ENCODE measurements at regions not wholly inside any gene's neighbourhood (a gene's known extent, or its start where the extent isn't known, plus 50 kb on each side); places are given as distances from the start of the nearest gene placed in this dataset.

DNA sequence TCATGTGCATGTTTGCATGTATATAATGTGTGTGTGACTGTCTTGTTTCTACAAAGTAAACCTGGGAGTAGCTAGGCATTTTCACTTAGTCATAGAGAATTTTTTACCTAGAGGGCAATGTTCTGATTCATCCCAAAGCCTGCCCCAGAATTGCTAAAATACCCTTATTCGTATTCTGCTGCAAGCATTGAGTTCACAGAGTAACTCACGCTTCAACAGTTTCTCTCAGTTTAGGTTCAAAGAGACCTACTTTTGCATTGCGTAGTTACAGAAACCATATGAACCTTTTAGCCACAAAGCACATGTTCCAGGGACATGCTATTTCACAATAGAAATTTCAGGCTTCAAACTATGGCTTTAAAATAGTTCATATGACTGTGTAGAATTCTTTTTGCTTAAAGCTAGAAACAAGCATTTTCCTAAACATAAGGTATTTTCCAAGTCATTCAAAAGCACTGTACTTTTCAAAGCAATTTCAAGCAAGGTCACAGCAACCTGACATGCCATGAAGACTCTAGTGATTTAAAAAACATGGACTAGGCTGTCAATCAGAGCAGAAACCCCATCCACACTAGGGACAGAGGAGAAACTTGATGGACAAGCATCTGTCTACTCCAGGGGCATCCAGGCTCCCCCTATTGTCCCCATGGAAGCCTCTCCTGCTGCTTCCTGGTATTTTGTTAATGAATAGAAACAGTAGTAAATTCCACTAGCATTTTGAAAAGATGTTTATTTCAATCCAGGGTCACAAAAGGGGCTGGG is 81.5 kb upstream of the MAPK10 start:
- DNase-seq (ENCODE audit: low read depth) = peak; percentile 28
- no peak overlapping the region for H3K4me3 ChIP-seq (ENCODE audit: low read depth, low read length)
- TF ChIP-seq, protein P1, sequence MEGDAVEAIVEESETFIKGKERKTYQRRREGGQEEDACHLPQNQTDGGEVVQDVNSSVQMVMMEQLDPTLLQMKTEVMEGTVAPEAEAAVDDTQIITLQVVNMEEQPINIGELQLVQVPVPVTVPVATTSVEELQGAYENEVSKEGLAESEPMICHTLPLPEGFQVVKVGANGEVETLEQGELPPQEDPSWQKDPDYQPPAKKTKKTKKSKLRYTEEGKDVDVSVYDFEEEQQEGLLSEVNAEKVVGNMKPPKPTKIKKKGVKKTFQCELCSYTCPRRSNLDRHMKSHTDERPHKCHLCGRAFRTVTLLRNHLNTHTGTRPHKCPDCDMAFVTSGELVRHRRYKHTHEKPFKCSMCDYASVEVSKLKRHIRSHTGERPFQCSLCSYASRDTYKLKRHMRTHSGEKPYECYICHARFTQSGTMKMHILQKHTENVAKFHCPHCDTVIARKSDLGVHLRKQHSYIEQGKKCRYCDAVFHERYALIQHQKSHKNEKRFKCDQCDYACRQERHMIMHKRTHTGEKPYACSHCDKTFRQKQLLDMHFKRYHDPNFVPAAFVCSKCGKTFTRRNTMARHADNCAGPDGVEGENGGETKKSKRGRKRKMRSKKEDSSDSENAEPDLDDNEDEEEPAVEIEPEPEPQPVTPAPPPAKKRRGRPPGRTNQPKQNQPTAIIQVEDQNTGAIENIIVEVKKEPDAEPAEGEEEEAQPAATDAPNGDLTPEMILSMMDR (conservative IDR thresholded peaks at IDR 0.05; ENCODE audit: low read depth, low read length) = no peak

DNA sequence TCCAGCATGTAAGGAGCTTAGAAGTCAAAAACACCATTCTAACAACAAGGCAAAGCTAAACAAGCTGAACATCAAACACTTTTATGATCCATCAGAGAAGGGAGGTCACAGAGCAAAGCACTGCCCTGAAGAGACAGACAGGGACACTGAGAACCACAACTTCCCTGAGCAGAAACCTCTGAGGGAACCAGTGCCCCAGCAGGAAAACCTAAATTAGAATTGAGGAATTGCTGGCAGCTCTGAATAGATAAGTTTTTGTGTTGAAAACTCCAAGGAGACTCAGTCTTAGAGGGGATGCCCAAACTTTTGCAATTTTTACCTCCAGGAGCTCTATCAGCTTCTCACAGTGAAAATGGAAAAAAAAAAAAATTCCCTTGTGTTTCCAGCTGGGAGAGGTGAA is 83.0 kb upstream of the MAPK10 start:
- H3K4me3 ChIP-seq (ENCODE audit: low read depth, low read length) = no peak overlapping the region
- TF ChIP-seq, protein P1 (conservative IDR thresholded peaks at IDR 0.05; ENCODE audit: low read depth, low read length) = no peak
- DNase-seq (ENCODE audit: low read depth) = no peak

DNA sequence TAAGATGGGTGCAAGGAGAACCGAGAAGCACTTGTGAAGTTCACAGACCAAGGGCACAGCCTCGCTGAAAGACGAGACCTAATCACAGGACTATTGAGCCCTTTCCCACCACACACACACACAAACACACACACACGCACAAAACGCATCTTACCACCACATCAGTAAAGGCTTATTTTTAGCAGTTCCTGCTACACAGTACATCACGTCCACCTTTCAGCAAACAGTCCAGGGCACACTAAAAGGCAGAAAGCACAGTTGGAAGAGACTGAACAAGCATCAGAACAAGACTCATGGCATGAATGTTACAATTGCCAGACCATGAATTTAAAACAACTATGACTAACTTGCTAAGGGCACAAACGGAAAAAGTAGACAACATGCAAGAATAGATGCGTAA is 83.6 kb upstream of the MAPK10 start:
- DNase-seq (ENCODE audit: low read depth) = no peak
- TF ChIP-seq, protein P1 (conservative IDR thresholded peaks at IDR 0.05; ENCODE audit: low read depth, low read length) = no peak
- H3K4me3 ChIP-seq (ENCODE audit: low read depth, low read length) = no peak overlapping the region

DNA sequence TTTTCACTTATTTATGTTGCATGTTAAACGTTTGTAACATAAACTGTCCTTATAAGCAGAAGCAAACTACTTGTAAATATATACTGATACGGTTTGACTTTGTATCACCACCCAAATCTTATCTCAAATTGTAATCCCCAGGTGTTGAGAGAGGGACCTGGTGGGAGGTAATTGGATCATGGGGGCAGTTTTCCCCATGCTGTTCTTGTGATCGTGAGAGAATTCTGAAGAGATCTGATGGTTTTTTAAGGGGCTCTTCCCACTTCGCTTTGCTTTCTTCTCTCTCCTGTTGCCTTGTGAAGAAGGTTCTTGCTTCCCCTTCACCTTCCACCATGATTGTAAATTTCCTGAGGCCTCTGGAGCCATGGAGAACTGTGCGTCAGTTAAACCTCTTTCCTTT is 87.1 kb upstream of the MAPK10 start:
- H3K4me3 ChIP-seq (ENCODE audit: low read depth, low read length) = no peak overlapping the region
- TF ChIP-seq, protein P1 (conservative IDR thresholded peaks at IDR 0.05; ENCODE audit: low read depth, low read length) = no peak
- DNase-seq (ENCODE audit: low read depth) = no peak

DNA sequence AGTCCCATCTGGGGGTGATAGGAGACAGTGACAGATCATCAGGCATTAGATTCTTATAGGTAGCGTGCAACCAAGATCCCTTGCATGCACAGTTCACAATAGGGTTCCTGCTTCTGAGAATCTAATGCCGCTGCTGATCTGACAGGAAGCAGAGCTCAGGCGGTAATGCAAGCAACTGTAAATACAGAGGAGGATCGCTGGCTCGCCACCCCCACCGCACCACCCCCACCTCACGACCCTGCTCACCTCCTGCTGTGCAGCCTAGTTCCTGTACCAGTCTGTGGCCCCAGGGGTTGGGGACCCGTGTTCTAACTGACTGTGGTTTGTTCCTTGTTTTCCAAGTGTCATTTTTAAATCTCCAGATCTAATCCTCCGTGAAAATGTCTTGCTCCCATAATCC is 89.0 kb upstream of the MAPK10 start:
- peak overlapping the region; percentile 20 for H3K4me3 ChIP-seq (ENCODE audit: low read depth, low read length)
- TF ChIP-seq, protein P1 (conservative IDR thresholded peaks at IDR 0.05; ENCODE audit: low read depth, low read length) = no peak
- peak; percentile 10 for DNase-seq (ENCODE audit: low read depth)

DNA sequence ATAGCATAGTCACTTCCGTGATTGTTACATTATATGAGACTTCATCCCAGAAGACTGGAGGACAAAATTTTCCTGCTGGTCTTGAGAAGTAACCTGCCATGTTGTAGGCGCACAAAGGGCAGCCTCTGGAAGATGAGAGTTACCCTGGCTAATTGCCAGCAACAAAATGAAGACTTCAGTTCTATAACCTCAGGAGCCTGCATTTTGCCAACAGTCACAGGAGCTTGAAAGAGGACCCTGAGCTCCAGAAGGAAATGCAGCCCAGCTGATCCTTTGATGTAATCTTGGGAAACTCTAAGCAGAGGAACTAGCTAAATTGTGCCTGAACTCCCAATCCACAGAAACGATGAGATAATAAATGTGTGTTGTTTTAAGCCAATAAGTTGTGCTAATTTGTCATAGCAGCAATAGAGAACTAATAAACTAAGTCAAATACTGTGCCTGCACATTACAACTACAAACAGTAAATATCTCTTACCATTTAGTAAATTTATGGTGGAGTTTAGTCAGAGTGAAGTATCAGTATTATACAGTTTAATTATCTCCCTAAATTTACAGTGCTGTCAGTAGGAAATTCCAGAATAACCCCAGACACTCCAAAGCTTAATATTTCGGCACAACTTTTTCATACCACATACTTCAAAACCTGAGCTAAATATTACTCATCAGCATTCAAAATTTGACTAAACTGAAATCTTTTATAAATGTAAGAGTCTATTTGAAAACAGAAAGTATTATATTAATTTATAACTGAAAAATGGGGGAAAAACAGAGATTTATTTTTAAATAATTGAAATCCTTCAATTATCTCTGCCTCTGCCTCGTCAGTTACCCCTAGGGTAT is 90.1 kb upstream of the MAPK10 start:
- TF ChIP-seq, protein P1 (conservative IDR thresholded peaks at IDR 0.05; ENCODE audit: low read depth, low read length) = no peak
- DNase-seq (ENCODE audit: low read depth) = no peak

More for the DNA sequence above, 90.1 kb upstream of the MAPK10 start:
- no peak overlapping the region for H3K4me3 ChIP-seq (ENCODE audit: low read depth, low read length)

Data from choroid plexus epithelial cell (primary cell).